GM23338 (cell line): ENCODE measurements at regions not wholly inside any gene's neighbourhood (a gene's known extent, or its start where the extent isn't known, plus 50 kb on each side); places are given as distances from the start of the nearest gene placed in this dataset.

Experiments used
- ATAC-seq: fragments of 200-7000 bp; cut with Tn5 transposase; 3 replicates; pipeline ENCODE4 v1.9.1; 2020
- DNase-seq: peaks from one replicate; pipeline ENCODE4 v3.0.0-alpha.2; 2015; ENCODE audit warnings: low spot score
- H2AFZ ChIP-seq: fragments of 200-600 bp; sonication (generic); 2 replicates; pipeline ENCODE4 v1.8.0; 2016; ENCODE audit warnings: antibody characterized with exemption, mild to moderate bottlenecking, moderate library complexity
- H3F3A ChIP-seq: fragments of 200-600 bp; sonication (generic); replicated peaks from 2 replicates; pipeline ENCODE4 v1.8.0; 2017; ENCODE audit warnings: antibody characterized with exemption, mixed run types, low read depth
- H3K27ac ChIP-seq: fragments of 200-600 bp; sonication (generic); 2 replicates; pipeline ENCODE4 v1.6.1; 2016; ENCODE audit warnings: low read depth
- H3K27me3 ChIP-seq: fragments of 200-600 bp; sonication (generic); 2 replicates; pipeline ENCODE4 v1.8.0; 2016; ENCODE audit warnings: mild to moderate bottlenecking, mixed run types, moderate library complexity; ENCODE audit not compliant: insufficient read depth
- H3K36me3 ChIP-seq: fragments of 200-600 bp; sonication (generic); 2 replicates; pipeline ENCODE4 v1.8.0; 2016; ENCODE audit warnings: mild to moderate bottlenecking; ENCODE audit not compliant: insufficient read depth
- H3K4me1 ChIP-seq: fragments of 200-600 bp; sonication (generic); 2 replicates; pipeline ENCODE4 v1.8.0; 2016; ENCODE audit warnings: mild to moderate bottlenecking, moderate library complexity; ENCODE audit not compliant: insufficient read depth
- H3K4me2 ChIP-seq: fragments of 200-600 bp; sonication (generic); 2 replicates; pipeline ENCODE4 v1.7.1; 2017; ENCODE audit warnings: mixed run types
- H3K4me3 ChIP-seq: fragments of 200-600 bp; sonication (generic); 2 replicates; pipeline ENCODE4 v1.6.1; 2016; ENCODE audit warnings: mixed run types
- H3K79me2 ChIP-seq: fragments of 200-600 bp; sonication (generic); replicated peaks from 2 replicates; pipeline ENCODE4 v1.8.0; 2017; ENCODE audit warnings: mild to moderate bottlenecking; ENCODE audit not compliant: insufficient read depth
- H3K9me2 ChIP-seq: fragments of 200-600 bp; sonication (generic); 2 replicates; pipeline ENCODE4 v1.8.0; 2017; ENCODE audit not compliant: insufficient read depth
- H4K20me1 ChIP-seq: fragments of 200-600 bp; sonication (generic); replicated peaks from 2 replicates; pipeline ENCODE4 v1.8.0; 2017; ENCODE audit warnings: mild to moderate bottlenecking; ENCODE audit not compliant: insufficient read depth
- H3K27ac Mint-ChIP-seq: 2 replicates; pipeline ENCODE4 v1.8.0; 2020; ENCODE audit warnings: inconsistent platforms, mild to moderate bottlenecking, moderate library complexity, mixed read lengths
- H3K27me3 Mint-ChIP-seq: 3 replicates; pipeline ENCODE4 v1.8.0; 2022; ENCODE audit warnings: low read depth, mild to moderate bottlenecking, moderate library complexity, mixed read lengths, inconsistent platforms; ENCODE audit not compliant: insufficient read depth, poor library complexity
- H3K36me3 Mint-ChIP-seq: 3 replicates; pipeline ENCODE4 v1.8.0; 2021; ENCODE audit warnings: low read depth, mild to moderate bottlenecking, inconsistent platforms, moderate library complexity, mixed read lengths
- H3K4me1 Mint-ChIP-seq: 3 replicates; pipeline ENCODE4 v1.8.0; 2020; ENCODE audit warnings: mild to moderate bottlenecking, inconsistent platforms, mixed read lengths
- H3K4me3 Mint-ChIP-seq: 3 replicates; pipeline ENCODE4 v1.8.0; 2021; ENCODE audit warnings: moderate library complexity, mild to moderate bottlenecking, inconsistent platforms, mixed read lengths
- H3K9me3 Mint-ChIP-seq: 3 replicates; pipeline ENCODE4 v1.8.0; 2020; ENCODE audit warnings: moderate library complexity, mild to moderate bottlenecking, inconsistent platforms, mixed read lengths
- EZH2 ChIP-seq: fragments of 200-600 bp; sonication (generic); IDR thresholded peaks from one replicate; pipeline ENCODE4 v1.8.0; 2017; ENCODE audit warnings: antibody characterized with exemption, mild to moderate bottlenecking, low read depth; ENCODE audit not compliant: unreplicated experiment
- POLR2AphosphoS5 ChIP-seq: IDR thresholded peaks from 2 replicates; pipeline ENCODE4 v1.6.1; 2016; ENCODE audit warnings: antibody characterized with exemption, low read depth
- STAT1 ChIP-seq: IDR thresholded peaks from one replicate; pipeline ENCODE4 v1.6.1; 2016; ENCODE audit warnings: antibody characterized with exemption; ENCODE audit not compliant: unreplicated experiment
- ZNF114 ChIP-seq: fragments of 250-450 bp; sonication (Bioruptor Pico); IDR thresholded peaks from 2 replicates; pipeline ENCODE4 v1.5.0; 2020; ENCODE audit warnings: mild to moderate bottlenecking, moderate library complexity
- ZNF331 ChIP-seq: fragments of 250-450 bp; sonication (Bioruptor Pico); IDR thresholded peaks from 2 replicates; pipeline ENCODE4 v1.5.0; 2020; ENCODE audit warnings: low read depth, mild to moderate bottlenecking, moderate library complexity
- TF ChIP-seq, protein P1 (sequence below): fragments of 250-450 bp; sonication (Bioruptor Pico); IDR thresholded peaks from 2 replicates; pipeline ENCODE4 v1.5.0; 2020; ENCODE audit warnings: mild to moderate bottlenecking, moderate library complexity
- TF ChIP-seq, protein P2 (sequence below), 2 experiments: fragments of 200-600 bp in 1 of 2; sonication (generic) in 1 of 2; conservative IDR thresholded peaks; 2 replicates each; pipeline versions ENCODE4 v1.5.1 to v1.6.1; 2016 to 2017; ENCODE audit warnings: antibody characterized with exemption in 2 of 2, low read depth in 2 of 2, mild to moderate bottlenecking in 2 of 2, moderate library complexity in 1 of 2

DNA sequence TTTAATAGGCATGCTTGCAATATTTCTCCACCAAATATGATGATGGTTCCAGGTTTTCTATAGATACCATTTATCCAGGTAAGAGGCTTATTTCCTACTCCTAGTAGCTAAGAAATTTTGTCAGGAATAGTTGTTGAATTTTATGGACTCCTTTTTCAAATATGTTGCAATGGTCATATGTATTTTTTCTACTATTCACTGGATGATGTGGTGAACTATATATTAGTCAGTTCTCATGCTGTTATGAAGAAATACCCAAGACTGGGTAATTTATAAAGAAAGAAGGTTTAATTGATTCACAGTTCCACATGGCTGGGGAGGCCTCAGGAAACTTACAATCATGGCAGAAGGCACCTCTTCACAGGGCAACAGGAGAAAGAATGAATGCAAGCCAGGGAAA lies 141.1 kb upstream of the NR3C1 start (continued):
- TF ChIP-seq, protein P1, sequence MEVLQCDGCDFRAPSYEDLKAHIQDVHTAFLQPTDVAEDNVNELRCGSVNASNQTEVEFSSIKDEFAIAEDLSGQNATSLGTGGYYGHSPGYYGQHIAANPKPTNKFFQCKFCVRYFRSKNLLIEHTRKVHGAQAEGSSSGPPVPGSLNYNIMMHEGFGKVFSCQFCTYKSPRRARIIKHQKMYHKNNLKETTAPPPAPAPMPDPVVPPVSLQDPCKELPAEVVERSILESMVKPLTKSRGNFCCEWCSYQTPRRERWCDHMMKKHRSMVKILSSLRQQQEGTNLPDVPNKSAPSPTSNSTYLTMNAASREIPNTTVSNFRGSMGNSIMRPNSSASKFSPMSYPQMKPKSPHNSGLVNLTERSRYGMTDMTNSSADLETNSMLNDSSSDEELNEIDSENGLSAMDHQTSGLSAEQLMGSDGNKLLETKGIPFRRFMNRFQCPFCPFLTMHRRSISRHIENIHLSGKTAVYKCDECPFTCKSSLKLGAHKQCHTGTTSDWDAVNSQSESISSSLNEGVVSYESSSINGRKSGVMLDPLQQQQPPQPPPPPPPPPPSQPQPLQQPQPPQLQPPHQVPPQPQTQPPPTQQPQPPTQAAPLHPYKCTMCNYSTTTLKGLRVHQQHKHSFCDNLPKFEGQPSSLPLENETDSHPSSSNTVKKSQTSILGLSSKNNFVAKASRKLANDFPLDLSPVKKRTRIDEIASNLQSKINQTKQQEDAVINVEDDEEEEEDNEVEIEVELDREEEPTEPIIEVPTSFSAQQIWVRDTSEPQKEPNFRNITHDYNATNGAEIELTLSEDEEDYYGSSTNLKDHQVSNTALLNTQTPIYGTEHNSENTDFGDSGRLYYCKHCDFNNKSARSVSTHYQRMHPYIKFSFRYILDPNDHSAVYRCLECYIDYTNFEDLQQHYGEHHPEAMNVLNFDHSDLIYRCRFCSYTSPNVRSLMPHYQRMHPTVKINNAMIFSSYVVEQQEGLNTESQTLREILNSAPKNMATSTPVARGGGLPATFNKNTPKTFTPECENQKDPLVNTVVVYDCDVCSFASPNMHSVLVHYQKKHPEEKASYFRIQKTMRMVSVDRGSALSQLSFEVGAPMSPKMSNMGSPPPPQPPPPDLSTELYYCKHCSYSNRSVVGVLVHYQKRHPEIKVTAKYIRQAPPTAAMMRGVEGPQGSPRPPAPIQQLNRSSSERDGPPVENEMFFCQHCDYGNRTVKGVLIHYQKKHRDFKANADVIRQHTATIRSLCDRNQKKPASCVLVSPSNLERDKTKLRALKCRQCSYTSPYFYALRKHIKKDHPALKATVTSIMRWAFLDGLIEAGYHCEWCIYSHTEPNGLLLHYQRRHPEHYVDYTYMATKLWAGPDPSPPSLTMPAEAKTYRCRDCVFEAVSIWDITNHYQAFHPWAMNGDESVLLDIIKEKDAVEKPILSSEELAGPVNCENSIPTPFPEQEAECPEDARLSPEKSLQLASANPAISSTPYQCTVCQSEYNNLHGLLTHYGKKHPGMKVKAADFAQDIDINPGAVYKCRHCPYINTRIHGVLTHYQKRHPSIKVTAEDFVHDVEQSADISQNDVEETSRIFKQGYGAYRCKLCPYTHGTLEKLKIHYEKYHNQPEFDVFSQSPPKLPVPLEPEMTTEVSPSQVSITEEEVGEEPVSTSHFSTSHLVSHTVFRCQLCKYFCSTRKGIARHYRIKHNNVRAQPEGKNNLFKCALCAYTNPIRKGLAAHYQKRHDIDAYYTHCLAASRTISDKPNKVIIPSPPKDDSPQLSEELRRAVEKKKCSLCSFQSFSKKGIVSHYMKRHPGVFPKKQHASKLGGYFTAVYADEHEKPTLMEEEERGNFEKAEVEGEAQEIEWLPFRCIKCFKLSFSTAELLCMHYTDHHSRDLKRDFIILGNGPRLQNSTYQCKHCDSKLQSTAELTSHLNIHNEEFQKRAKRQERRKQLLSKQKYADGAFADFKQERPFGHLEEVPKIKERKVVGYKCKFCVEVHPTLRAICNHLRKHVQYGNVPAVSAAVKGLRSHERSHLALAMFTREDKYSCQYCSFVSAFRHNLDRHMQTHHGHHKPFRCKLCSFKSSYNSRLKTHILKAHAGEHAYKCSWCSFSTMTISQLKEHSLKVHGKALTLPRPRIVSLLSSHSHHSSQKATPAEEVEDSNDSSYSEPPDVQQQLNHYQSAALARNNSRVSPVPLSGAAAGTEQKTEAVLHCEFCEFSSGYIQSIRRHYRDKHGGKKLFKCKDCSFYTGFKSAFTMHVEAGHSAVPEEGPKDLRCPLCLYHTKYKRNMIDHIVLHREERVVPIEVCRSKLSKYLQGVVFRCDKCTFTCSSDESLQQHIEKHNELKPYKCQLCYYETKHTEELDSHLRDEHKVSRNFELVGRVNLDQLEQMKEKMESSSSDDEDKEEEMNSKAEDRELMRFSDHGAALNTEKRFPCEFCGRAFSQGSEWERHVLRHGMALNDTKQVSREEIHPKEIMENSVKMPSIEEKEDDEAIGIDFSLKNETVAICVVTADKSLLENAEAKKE (CRISPR knock-in tag), result no peak
- TF ChIP-seq STAT1, result no peak
- TF ChIP-seq, protein P2, sequence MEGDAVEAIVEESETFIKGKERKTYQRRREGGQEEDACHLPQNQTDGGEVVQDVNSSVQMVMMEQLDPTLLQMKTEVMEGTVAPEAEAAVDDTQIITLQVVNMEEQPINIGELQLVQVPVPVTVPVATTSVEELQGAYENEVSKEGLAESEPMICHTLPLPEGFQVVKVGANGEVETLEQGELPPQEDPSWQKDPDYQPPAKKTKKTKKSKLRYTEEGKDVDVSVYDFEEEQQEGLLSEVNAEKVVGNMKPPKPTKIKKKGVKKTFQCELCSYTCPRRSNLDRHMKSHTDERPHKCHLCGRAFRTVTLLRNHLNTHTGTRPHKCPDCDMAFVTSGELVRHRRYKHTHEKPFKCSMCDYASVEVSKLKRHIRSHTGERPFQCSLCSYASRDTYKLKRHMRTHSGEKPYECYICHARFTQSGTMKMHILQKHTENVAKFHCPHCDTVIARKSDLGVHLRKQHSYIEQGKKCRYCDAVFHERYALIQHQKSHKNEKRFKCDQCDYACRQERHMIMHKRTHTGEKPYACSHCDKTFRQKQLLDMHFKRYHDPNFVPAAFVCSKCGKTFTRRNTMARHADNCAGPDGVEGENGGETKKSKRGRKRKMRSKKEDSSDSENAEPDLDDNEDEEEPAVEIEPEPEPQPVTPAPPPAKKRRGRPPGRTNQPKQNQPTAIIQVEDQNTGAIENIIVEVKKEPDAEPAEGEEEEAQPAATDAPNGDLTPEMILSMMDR (conservative IDR thresholded peaks at IDR 0.05; ENCODE audit: low read depth in 2 of 2), result no peak
- no peak for TF ChIP-seq POLR2AphosphoS5
- no peak for TF ChIP-seq ZNF114 (CRISPR knock-in tag)
- TF ChIP-seq ZNF331 (CRISPR knock-in tag), result no peak

DNA sequence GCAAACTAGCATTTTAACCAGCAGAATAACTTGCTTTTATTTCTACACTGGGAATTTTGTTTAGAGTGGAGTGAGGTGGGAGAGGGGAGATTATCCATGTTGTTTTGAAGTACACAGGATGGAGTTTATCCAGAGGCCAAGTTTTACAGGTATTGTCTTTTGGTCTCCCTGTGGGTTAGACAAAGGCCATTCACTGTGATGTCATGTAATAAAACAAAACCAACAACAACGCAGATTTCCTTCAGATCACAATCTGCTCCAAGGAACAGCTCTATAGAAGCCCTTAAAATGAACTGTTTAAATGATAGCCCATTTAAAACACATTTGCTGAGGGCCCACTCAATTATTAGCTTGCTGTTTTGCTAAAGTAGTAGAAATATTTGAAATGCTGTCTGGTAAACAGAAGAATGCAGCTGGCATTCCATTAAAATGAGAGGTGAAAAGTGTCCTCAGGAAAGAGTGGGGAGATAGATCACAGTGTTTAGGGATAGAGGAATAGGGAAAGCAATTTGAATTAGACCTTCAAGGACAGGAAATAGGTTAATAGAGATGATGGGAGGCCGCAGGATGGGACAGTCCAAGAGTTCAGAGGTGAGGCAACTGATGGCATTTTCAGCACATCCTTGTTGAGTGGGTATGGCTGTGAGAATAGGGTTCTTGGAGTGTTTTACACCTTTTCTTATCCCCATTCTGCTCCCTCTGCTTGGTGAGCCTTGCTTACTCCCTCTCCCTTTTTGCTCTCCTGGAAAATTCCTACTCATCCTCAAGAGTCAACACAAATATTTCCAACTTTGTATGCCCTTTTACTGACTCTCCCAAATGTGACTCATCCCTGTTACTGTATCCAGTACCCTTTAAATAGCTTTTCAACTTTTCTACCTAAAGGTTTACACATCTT lies 140.1 kb upstream of the NR3C1 start:
- Mint-ChIP-seq H3K4me3 (no peak overlapping the region), H3K9me3 (peaks cover 4% of the 10 kb centered on the region; the same call in 2 of the 3 replicates), H3K27me3 (no peaks in the 10 kb centered on the region), H3K4me1 (peaks cover 30% of the 10 kb centered on the region), H3K27ac (no peak overlapping the region), H3K36me3 (no peaks in the 10 kb centered on the region)
- H3K79me2 ChIP-seq, result no peaks in the 10 kb centered on the region
- DNase-seq, result peak; percentile 14
- H3K4me3 ChIP-seq, result no peak overlapping the region
- H3K27ac ChIP-seq, result no peak overlapping the region
- H2AFZ ChIP-seq, result no peak overlapping the region
- H3F3A ChIP-seq, result no peaks in the 10 kb centered on the region
- H3K36me3 ChIP-seq, result no peaks in the 10 kb centered on the region
- no peaks in the 10 kb centered on the region for H3K9me2 ChIP-seq
- no peaks in the 10 kb centered on the region for H3K27me3 ChIP-seq
- no peak overlapping the region for H3K4me2 ChIP-seq
- no peaks in the 10 kb centered on the region for H4K20me1 ChIP-seq
- H3K4me1 ChIP-seq, result peaks cover 8% of the 10 kb centered on the region
- ATAC-seq, result no peak
- TF ChIP-seq EZH2, result no peak
